ENCODE measurements at regions not wholly inside any gene's neighbourhood (a gene's known extent, or its start where the extent isn't known, plus 50 kb on each side); places are given as distances from the start of the nearest gene placed in this dataset.

GRCh38 chr20:7085467-7085866, 318.0 kb downstream of the BMP2 start:
- H3K36me3 ChIP-seq (ENCODE audit: control insufficient read depth, low read depth, low read length): no peaks in the 10 kb centered on the region
- no peak overlapping the region for H3K4me3 ChIP-seq (ENCODE audit: low read length)
- H3K27me3 ChIP-seq (ENCODE audit: control insufficient read depth, insufficient read depth, low read length): no peaks in the 10 kb centered on the region
- H3K9ac ChIP-seq (ENCODE audit: low read length): no peak overlapping the region
- H3K27ac ChIP-seq (ENCODE audit: low read length): no peak overlapping the region
- H3K4me1 ChIP-seq (ENCODE audit: control insufficient read depth, low read depth, low read length): no peaks in the 10 kb centered on the region
- no peaks in the 10 kb centered on the region for H3K9me3 ChIP-seq (ENCODE audit: control insufficient read depth, low read depth, low read length)

- no peaks in the 10 kb centered on the region for H3K36me3 ChIP-seq (ENCODE audit: control insufficient read depth, low read depth, low read length)
- no peak overlapping the region for H3K27ac ChIP-seq (ENCODE audit: low read length)
- no peaks in the 10 kb centered on the region for H3K27me3 ChIP-seq (ENCODE audit: control insufficient read depth, insufficient read depth, low read length)
- no peaks in the 10 kb centered on the region for H3K4me1 ChIP-seq (ENCODE audit: control insufficient read depth, low read depth, low read length)
- no peak overlapping the region for H3K4me3 ChIP-seq (ENCODE audit: low read length)
- no peaks in the 10 kb centered on the region for H3K9me3 ChIP-seq (ENCODE audit: control insufficient read depth, low read depth, low read length)
- no peak overlapping the region for H3K9ac ChIP-seq (ENCODE audit: low read length)
Measured at GRCh38 chr20:7087803-7088202, 320.3 kb downstream of the BMP2 start.

GRCh38 chr20:7090001-7090400, 322.5 kb downstream of the BMP2 start:
- Histone ChIP-seq H3K9ac (ENCODE audit: low read length) (no peak overlapping the region), H3K4me1 (ENCODE audit: control insufficient read depth, low read depth, low read length) (no peaks in the 10 kb centered on the region), H3K27me3 (ENCODE audit: control insufficient read depth, insufficient read depth, low read length) (no peaks in the 10 kb centered on the region), H3K9me3 (ENCODE audit: control insufficient read depth, low read depth, low read length) (no peaks in the 10 kb centered on the region), H3K27ac (ENCODE audit: low read length) (no peak overlapping the region), H3K36me3 (ENCODE audit: control insufficient read depth, low read depth, low read length) (no peaks in the 10 kb centered on the region), H3K4me3 (ENCODE audit: low read length) (no peak overlapping the region)

GRCh38 chr20:7090811-7091210, 323.3 kb downstream of the BMP2 start:
- H3K9me3 ChIP-seq (ENCODE audit: control insufficient read depth, low read depth, low read length): no peaks in the 10 kb centered on the region
- no peak overlapping the region for H3K27ac ChIP-seq (ENCODE audit: low read length)
- H3K9ac ChIP-seq (ENCODE audit: low read length): no peak overlapping the region
- no peaks in the 10 kb centered on the region for H3K4me1 ChIP-seq (ENCODE audit: control insufficient read depth, low read depth, low read length)
- no peak overlapping the region for H3K4me3 ChIP-seq (ENCODE audit: low read length)
- no peaks in the 10 kb centered on the region for H3K27me3 ChIP-seq (ENCODE audit: control insufficient read depth, insufficient read depth, low read length)
- H3K36me3 ChIP-seq (ENCODE audit: control insufficient read depth, low read depth, low read length): no peaks in the 10 kb centered on the region

GRCh38 chr20:7091655-7092054, 324.2 kb downstream of the BMP2 start:
- Histone ChIP-seq H3K36me3 (ENCODE audit: control insufficient read depth, low read depth, low read length) (no peaks in the 10 kb centered on the region), H3K27me3 (ENCODE audit: control insufficient read depth, insufficient read depth, low read length) (no peaks in the 10 kb centered on the region), H3K27ac (ENCODE audit: low read length) (no peak overlapping the region), H3K9me3 (ENCODE audit: control insufficient read depth, low read depth, low read length) (no peaks in the 10 kb centered on the region), H3K4me3 (ENCODE audit: low read length) (no peak overlapping the region), H3K9ac (ENCODE audit: low read length) (no peak overlapping the region), H3K4me1 (ENCODE audit: control insufficient read depth, low read depth, low read length) (no peaks in the 10 kb centered on the region)

GRCh38 chr20:7094438-7094997, 327.0 kb downstream of the BMP2 start:
- no peaks in the 10 kb centered on the region for H3K36me3 ChIP-seq (ENCODE audit: control insufficient read depth, low read depth, low read length)
- no peaks in the 10 kb centered on the region for H3K9me3 ChIP-seq (ENCODE audit: control insufficient read depth, low read depth, low read length)
- H3K9ac ChIP-seq (ENCODE audit: low read length): no peak overlapping the region
- H3K4me3 ChIP-seq (ENCODE audit: low read length): no peak overlapping the region
- no peak overlapping the region for H3K27ac ChIP-seq (ENCODE audit: low read length)
- no peaks in the 10 kb centered on the region for H3K4me1 ChIP-seq (ENCODE audit: control insufficient read depth, low read depth, low read length)
- H3K27me3 ChIP-seq (ENCODE audit: control insufficient read depth, insufficient read depth, low read length): no peaks in the 10 kb centered on the region

GRCh38 chr20:7106910-7107309, 339.4 kb downstream of the BMP2 start:
- Histone ChIP-seq H3K4me1 (ENCODE audit: control insufficient read depth, low read depth, low read length) (no peaks in the 10 kb centered on the region), H3K9ac (ENCODE audit: low read length) (no peak overlapping the region), H3K36me3 (ENCODE audit: control insufficient read depth, low read depth, low read length) (no peaks in the 10 kb centered on the region)

GRCh38 chr20:7108929-7109328, 341.4 kb downstream of the BMP2 start:
- no peaks in the 10 kb centered on the region for H3K36me3 ChIP-seq (ENCODE audit: control insufficient read depth, low read depth, low read length)
- H3K27me3 ChIP-seq (ENCODE audit: control insufficient read depth, insufficient read depth, low read length): no peaks in the 10 kb centered on the region
- H3K27ac ChIP-seq (ENCODE audit: low read length): no peak overlapping the region
- H3K4me1 ChIP-seq (ENCODE audit: control insufficient read depth, low read depth, low read length): peaks cover 11% of the 10 kb centered on the region
- H3K9ac ChIP-seq (ENCODE audit: low read length): no peak overlapping the region
- H3K9me3 ChIP-seq (ENCODE audit: control insufficient read depth, low read depth, low read length): no peaks in the 10 kb centered on the region
- no peak overlapping the region for H3K4me3 ChIP-seq (ENCODE audit: low read length)

More at GRCh38 chr20:7106910-7107309, 339.4 kb downstream of the BMP2 start:
- no peaks in the 10 kb centered on the region for H3K27me3 ChIP-seq (ENCODE audit: control insufficient read depth, insufficient read depth, low read length)
- no peak overlapping the region for H3K4me3 ChIP-seq (ENCODE audit: low read length)
- no peak overlapping the region for H3K27ac ChIP-seq (ENCODE audit: low read length)
- H3K9me3 ChIP-seq (ENCODE audit: control insufficient read depth, low read depth, low read length): no peaks in the 10 kb centered on the region

GRCh38 chr20:7113577-7114466, 346.3 kb downstream of the BMP2 start:
- H3K4me3 ChIP-seq (ENCODE audit: low read length): no peak overlapping the region
- no peak overlapping the region for H3K27ac ChIP-seq (ENCODE audit: low read length)
- no peak overlapping the region for H3K9ac ChIP-seq (ENCODE audit: low read length)
- no peaks in the 10 kb centered on the region for H3K27me3 ChIP-seq (ENCODE audit: control insufficient read depth, insufficient read depth, low read length)
- H3K36me3 ChIP-seq (ENCODE audit: control insufficient read depth, low read depth, low read length): no peaks in the 10 kb centered on the region
- peaks cover 15% of the 10 kb centered on the region for H3K4me1 ChIP-seq (ENCODE audit: control insufficient read depth, low read depth, low read length)
- no peaks in the 10 kb centered on the region for H3K9me3 ChIP-seq (ENCODE audit: control insufficient read depth, low read depth, low read length)

GRCh38 chr20:7123457-7123856, 356.0 kb downstream of the BMP2 start:
- Histone ChIP-seq H3K9ac (ENCODE audit: low read length) (no peak overlapping the region), H3K4me1 (ENCODE audit: control insufficient read depth, low read depth, low read length) (no peaks in the 10 kb centered on the region), H3K9me3 (ENCODE audit: control insufficient read depth, low read depth, low read length) (no peaks in the 10 kb centered on the region), H3K27me3 (ENCODE audit: control insufficient read depth, insufficient read depth, low read length) (no peaks in the 10 kb centered on the region), H3K36me3 (ENCODE audit: control insufficient read depth, low read depth, low read length) (no peaks in the 10 kb centered on the region), H3K27ac (ENCODE audit: low read length) (no peak overlapping the region), H3K4me3 (ENCODE audit: low read length) (no peak overlapping the region)

GRCh38 chr20:7124120-7124519, 356.6 kb downstream of the BMP2 start:
- no peaks in the 10 kb centered on the region for H3K4me1 ChIP-seq (ENCODE audit: control insufficient read depth, low read depth, low read length)
- H3K27ac ChIP-seq (ENCODE audit: low read length): no peak overlapping the region
- no peak overlapping the region for H3K9ac ChIP-seq (ENCODE audit: low read length)
- no peak overlapping the region for H3K4me3 ChIP-seq (ENCODE audit: low read length)
- no peaks in the 10 kb centered on the region for H3K9me3 ChIP-seq (ENCODE audit: control insufficient read depth, low read depth, low read length)
- no peaks in the 10 kb centered on the region for H3K27me3 ChIP-seq (ENCODE audit: control insufficient read depth, insufficient read depth, low read length)
- H3K36me3 ChIP-seq (ENCODE audit: control insufficient read depth, low read depth, low read length): no peaks in the 10 kb centered on the region

GRCh38 chr20:7136886-7137285, 369.4 kb downstream of the BMP2 start:
- no peak overlapping the region for H3K27ac ChIP-seq (ENCODE audit: low read length)
- no peaks in the 10 kb centered on the region for H3K9me3 ChIP-seq (ENCODE audit: control insufficient read depth, low read depth, low read length)
- no peaks in the 10 kb centered on the region for H3K4me1 ChIP-seq (ENCODE audit: control insufficient read depth, low read depth, low read length)
- no peaks in the 10 kb centered on the region for H3K36me3 ChIP-seq (ENCODE audit: control insufficient read depth, low read depth, low read length)
- H3K4me3 ChIP-seq (ENCODE audit: low read length): no peak overlapping the region
- no peaks in the 10 kb centered on the region for H3K27me3 ChIP-seq (ENCODE audit: control insufficient read depth, insufficient read depth, low read length)
- H3K9ac ChIP-seq (ENCODE audit: low read length): no peak overlapping the region

Data from iPS-18a (cell line).